Right atrium auricular region (tissue), 2 donors: ENCODE measurements at regions not wholly inside any gene's neighbourhood (a gene's known extent, or its start where the extent isn't known, plus 50 kb on each side); places are given as distances from the start of the nearest gene placed in this dataset.

ENCODE experiments used
- DNase-seq: peaks from one replicate; pipeline ENCODE4 v3.0.0-alpha.2; 2019; ENCODE audit warnings: low spot score
- H3K27ac ChIP-seq, 2 donors: fragments of 200-600 bp; sonication (generic); 1 replicate in 1 of 2; 2 replicates in 1 of 2; pipeline ENCODE4 v1.5.1; 2016 to 2019
- H3K27me3 ChIP-seq, 2 donors: fragments of 200-600 bp; sonication (generic); one replicate each; pipeline versions ENCODE4 v1.5.1 to v1.6.0; 2017 to 2019
- H3K36me3 ChIP-seq: fragments of 200-600 bp; sonication (generic); one replicate; pipeline ENCODE4 v1.5.1; 2016
- H3K4me1 ChIP-seq, 2 donors: fragments of 200-600 bp; sonication (generic); one replicate each; pipeline versions ENCODE4 v1.5.1 to v1.6.0; 2017 to 2019
- H3K4me3 ChIP-seq, 2 donors: fragments of 200-600 bp; sonication (generic); 1 replicate in 1 of 2; 2 replicates in 1 of 2; pipeline ENCODE4 v1.5.1; 2017 to 2019; ENCODE audit warnings: mild to moderate bottlenecking in 1 of 2, moderate library complexity in 1 of 2
- H3K9me3 ChIP-seq, 2 donors: fragments of 200-600 bp; sonication (generic); one replicate each; pipeline ENCODE4 v1.5.1; 2019
- TF ChIP-seq, protein P1 (sequence below), 2 donors: fragments of 200-600 bp; sonication (generic); IDR thresholded peaks; one replicate each; pipeline ENCODE4 v1.5.1; 2019; ENCODE audit warnings: antibody characterized with exemption in 2 of 2

DNA sequence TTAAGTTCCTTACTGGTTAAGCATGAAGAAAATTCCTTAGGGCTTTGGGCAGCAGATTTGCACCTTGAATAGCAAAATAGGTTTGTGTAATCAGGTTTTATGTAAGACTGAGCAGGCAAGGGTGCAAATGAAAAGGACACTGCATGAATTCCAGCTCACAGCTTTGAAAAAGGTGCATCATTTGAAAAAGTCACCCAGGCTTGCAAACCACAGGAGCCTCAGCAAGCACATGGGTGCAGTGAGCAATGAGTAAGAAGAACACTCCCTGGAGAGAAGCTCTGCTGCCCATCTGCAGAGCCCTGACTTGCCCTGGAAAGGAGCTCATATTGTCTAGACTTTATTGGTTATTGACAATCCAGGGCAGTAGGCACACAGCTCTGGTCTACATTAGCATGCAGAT, 165.6 kb upstream of the KCNJ16 start:
- Histone ChIP-seq H3K27me3 (no peaks in the 10 kb centered on the region), H3K27ac (no peak overlapping the region), H3K9me3 (no peaks in the 10 kb centered on the region), H3K4me3 (no peak overlapping the region), H3K4me1 (no peaks in the 10 kb centered on the region), H3K36me3 (no peaks in the 10 kb centered on the region)
- TF ChIP-seq, protein P1, sequence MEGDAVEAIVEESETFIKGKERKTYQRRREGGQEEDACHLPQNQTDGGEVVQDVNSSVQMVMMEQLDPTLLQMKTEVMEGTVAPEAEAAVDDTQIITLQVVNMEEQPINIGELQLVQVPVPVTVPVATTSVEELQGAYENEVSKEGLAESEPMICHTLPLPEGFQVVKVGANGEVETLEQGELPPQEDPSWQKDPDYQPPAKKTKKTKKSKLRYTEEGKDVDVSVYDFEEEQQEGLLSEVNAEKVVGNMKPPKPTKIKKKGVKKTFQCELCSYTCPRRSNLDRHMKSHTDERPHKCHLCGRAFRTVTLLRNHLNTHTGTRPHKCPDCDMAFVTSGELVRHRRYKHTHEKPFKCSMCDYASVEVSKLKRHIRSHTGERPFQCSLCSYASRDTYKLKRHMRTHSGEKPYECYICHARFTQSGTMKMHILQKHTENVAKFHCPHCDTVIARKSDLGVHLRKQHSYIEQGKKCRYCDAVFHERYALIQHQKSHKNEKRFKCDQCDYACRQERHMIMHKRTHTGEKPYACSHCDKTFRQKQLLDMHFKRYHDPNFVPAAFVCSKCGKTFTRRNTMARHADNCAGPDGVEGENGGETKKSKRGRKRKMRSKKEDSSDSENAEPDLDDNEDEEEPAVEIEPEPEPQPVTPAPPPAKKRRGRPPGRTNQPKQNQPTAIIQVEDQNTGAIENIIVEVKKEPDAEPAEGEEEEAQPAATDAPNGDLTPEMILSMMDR (IDR thresholded peaks at IDR 0.05) = no peak
- DNase-seq = no peak

DNA sequence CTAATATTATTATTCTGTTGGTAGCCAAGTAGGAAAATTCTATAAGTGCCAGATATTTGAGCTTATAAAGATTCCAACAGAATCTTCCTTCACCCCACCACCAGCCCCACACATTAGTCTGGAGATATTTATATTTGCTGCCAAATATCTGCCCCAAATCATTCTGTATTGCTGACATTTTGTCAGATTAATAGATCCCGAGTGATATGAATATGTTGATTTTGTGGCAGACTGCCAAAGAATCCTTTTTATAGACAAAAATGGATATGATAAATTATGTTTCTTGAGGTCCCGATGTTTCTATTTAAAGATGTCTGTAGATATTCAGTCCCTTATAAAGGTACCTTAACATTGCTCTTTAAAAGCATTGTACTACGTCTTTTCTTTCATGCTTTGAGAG, 162.2 kb upstream of the KCNJ16 start:
- TF ChIP-seq, protein P1 (IDR thresholded peaks at IDR 0.05) = no peak
- Histone ChIP-seq H3K4me3 (no peak overlapping the region), H3K27ac (peak overlapping the region in 1 of 2 donors; percentile 5)

GRCh38 chr17:69913216-69913615, 161.8 kb upstream of the KCNJ16 start:
- peak overlapping the region in 1 of 2 donors; percentile 5 for H3K27ac ChIP-seq
- H3K4me1 ChIP-seq = no peaks in the 10 kb centered on the region
- H3K27me3 ChIP-seq = no peaks in the 10 kb centered on the region
- TF ChIP-seq, protein P1 (IDR thresholded peaks at IDR 0.05) = no peak
- H3K9me3 ChIP-seq = no peaks in the 10 kb centered on the region
- H3K4me3 ChIP-seq = no peak overlapping the region
- DNase-seq = no peak
- no peaks in the 10 kb centered on the region for H3K36me3 ChIP-seq

More for the DNA sequence above, 162.2 kb upstream of the KCNJ16 start:
- no peak for DNase-seq
- Histone ChIP-seq H3K27me3 (no peaks in the 10 kb centered on the region), H3K4me1 (no peaks in the 10 kb centered on the region), H3K36me3 (no peaks in the 10 kb centered on the region), H3K9me3 (no peaks in the 10 kb centered on the region)

- Histone ChIP-seq H3K9me3 (no peaks in the 10 kb centered on the region), H3K36me3 (no peaks in the 10 kb centered on the region), H3K4me3 (no peak overlapping the region), H3K27ac (no peak overlapping the region), H3K4me1 (no peaks in the 10 kb centered on the region), H3K27me3 (no peaks in the 10 kb centered on the region)
- TF ChIP-seq, protein P1 (IDR thresholded peaks at IDR 0.05) = no peak
- DNase-seq = no peak
Observed at GRCh38 chr17:69913616-69914015, 161.4 kb upstream of the KCNJ16 start.

DNA sequence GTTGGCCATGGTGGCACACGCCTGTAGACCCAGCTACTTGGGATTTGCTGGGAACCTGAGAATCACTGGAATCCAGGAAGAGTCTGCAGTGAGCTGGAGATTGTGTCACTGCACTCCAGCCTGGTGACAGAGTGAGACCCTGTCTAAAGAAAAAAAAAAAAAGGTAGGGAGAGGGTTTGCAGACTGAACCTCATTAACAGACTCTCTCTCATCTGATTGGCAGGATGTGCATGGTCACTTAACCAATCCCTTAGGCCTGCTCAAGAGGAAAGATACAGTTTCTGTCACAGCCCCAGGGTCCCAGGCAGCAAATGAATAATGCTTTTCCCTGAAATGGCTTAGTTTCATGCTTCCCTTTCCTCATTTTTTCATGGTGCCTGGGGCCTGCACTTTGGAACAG, 160.5 kb upstream of the KCNJ16 start:
- DNase-seq = no peak
- no peaks in the 10 kb centered on the region for H3K9me3 ChIP-seq
- H3K4me1 ChIP-seq = no peaks in the 10 kb centered on the region
- H3K27me3 ChIP-seq = no peaks in the 10 kb centered on the region
- no peak overlapping the region for H3K4me3 ChIP-seq
- H3K27ac ChIP-seq = no peak overlapping the region
- TF ChIP-seq, protein P1 (IDR thresholded peaks at IDR 0.05) = no peak
- H3K36me3 ChIP-seq = no peaks in the 10 kb centered on the region

DNA sequence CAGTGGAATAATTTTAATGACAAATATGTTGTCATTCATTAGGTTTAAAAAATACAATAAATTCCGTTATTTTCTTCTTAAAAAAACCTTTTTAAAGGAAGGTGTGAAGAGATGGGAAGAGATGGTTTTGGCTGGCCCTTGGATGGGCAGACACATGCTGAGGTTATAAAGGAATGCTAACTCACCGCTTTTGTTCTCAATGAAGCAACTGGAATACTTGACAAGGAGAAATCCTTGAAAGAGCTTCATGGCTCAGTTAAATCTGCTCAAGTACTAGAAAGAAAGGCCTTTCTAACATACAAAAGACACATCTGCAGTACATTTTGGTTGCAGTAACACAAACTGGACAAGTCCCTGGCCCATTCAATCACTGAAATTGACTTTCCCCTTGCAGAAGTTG, 158.3 kb upstream of the KCNJ16 start:
- DNase-seq = no peak
- TF ChIP-seq, protein P1 (IDR thresholded peaks at IDR 0.05) = no peak
- Histone ChIP-seq H3K36me3 (no peaks in the 10 kb centered on the region), H3K27me3 (no peaks in the 10 kb centered on the region), H3K9me3 (no peaks in the 10 kb centered on the region), H3K4me1 (no peaks in the 10 kb centered on the region), H3K27ac (no peak overlapping the region), H3K4me3 (no peak overlapping the region)
